Transverse colon (tissue), 3 donors: ENCODE measurements at regions not wholly inside any gene's neighbourhood (a gene's known extent, or its start where the extent isn't known, plus 50 kb on each side); places are given as distances from the start of the nearest gene placed in this dataset.

ENCODE experiments used
- POLR2A ChIP-seq: fragments of 450-650 bp; IDR thresholded peaks from one replicate; pipeline ENCODE4 v1.6.1; 2016; ENCODE audit warnings: antibody characterized with exemption, mild to moderate bottlenecking, moderate library complexity
- TF ChIP-seq, protein P1 (sequence below), 5 experiments: fragments of 200-600 bp in 3 of 5; fragments of 450-650 bp in 2 of 5; sonication (generic) in 3 of 5; IDR thresholded peaks; 1 replicate in 2 of 5; 2 replicates in 3 of 5; pipeline ENCODE4 v1.5.1; 2016 to 2017; ENCODE audit warnings: antibody characterized with exemption in 5 of 5, inconsistent platforms in 3 of 5, mild to moderate bottlenecking in 2 of 5, moderate library complexity in 1 of 5

DNA sequence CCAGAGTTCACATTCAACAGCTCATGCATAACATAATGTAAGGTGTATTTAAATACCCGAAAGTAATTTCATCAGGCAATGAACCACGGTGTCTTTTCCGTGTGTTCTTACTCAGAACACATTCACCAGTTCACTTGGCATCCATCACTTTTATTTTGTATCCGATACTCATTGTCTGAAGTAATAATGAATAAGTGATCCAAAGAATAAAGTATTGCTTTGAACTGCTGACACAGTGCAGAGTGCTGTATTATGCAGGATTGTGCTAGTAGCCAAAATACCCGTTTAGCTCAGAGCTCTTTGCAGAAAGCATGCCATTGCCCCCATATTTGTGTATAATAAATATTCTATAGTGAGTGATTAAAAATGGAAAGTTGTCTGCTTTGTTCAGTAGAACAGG, 460.9 kb upstream of the KCNMB2 start:
- TF ChIP-seq, protein P1, sequence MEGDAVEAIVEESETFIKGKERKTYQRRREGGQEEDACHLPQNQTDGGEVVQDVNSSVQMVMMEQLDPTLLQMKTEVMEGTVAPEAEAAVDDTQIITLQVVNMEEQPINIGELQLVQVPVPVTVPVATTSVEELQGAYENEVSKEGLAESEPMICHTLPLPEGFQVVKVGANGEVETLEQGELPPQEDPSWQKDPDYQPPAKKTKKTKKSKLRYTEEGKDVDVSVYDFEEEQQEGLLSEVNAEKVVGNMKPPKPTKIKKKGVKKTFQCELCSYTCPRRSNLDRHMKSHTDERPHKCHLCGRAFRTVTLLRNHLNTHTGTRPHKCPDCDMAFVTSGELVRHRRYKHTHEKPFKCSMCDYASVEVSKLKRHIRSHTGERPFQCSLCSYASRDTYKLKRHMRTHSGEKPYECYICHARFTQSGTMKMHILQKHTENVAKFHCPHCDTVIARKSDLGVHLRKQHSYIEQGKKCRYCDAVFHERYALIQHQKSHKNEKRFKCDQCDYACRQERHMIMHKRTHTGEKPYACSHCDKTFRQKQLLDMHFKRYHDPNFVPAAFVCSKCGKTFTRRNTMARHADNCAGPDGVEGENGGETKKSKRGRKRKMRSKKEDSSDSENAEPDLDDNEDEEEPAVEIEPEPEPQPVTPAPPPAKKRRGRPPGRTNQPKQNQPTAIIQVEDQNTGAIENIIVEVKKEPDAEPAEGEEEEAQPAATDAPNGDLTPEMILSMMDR (IDR thresholded peaks at IDR 0.05): no peak
- no peak for TF ChIP-seq POLR2A
